ENCODE measurements at regions not wholly inside any gene's neighbourhood (a gene's known extent, or its start where the extent isn't known, plus 50 kb on each side); places are given as distances from the start of the nearest gene placed in this dataset.

DNA sequence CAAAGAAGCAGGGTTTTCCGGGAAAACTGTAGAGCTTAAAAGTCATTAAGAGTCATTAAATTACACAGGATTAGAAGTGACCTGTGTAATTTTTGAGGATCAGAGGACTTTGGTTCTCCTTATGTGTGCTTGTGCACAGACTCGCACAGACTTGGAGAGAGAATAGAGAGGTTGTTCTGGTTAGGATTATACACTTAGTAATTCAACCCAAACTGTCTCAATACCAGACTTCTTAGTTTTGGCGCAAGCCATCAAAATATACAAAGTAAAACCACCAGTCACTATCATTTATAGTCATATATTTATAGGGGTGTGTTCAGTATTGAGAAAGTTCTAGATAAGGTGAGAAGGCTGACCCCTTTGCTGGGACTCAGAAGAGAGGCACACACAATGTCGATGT lies 112.3 kb downstream of the HLX start:
- no peak overlapping the region for H2AK5ac ChIP-seq (ENCODE audit: low read length)
- H3K4me3 ChIP-seq (ENCODE audit: low read depth, low read length) = no peak overlapping the region
- H3K9ac ChIP-seq (ENCODE audit: low read length) = no peak overlapping the region
- no peaks in the 10 kb centered on the region for H3K9me3 ChIP-seq (ENCODE audit: insufficient read depth, low read depth, low read length)
- no peak overlapping the region for H2AFZ ChIP-seq (ENCODE audit: insufficient read depth, low read length, poor library complexity)
- no peak overlapping the region for H2BK120ac ChIP-seq (ENCODE audit: insufficient read depth, low read length, poor library complexity)
- H3K18ac ChIP-seq (ENCODE audit: low read length) = no peak overlapping the region
- H2BK12ac ChIP-seq (ENCODE audit: low read length) = no peak overlapping the region
- no peaks in the 10 kb centered on the region for H3K27me3 ChIP-seq (ENCODE audit: insufficient read depth, low read length)
- no peak overlapping the region for H2BK5ac ChIP-seq (ENCODE audit: low read depth, low read length, poor library complexity)
- H3K4me2 ChIP-seq (ENCODE audit: low read length) = no peak overlapping the region
- no peaks in the 10 kb centered on the region for H3K79me2 ChIP-seq (ENCODE audit: control insufficient read depth, insufficient read depth, low read length, poor library complexity)
- H3K14ac ChIP-seq (ENCODE audit: low read length) = no peak overlapping the region
- no peaks in the 10 kb centered on the region for H3K4me1 ChIP-seq (ENCODE audit: control insufficient read depth in 1 of 2, insufficient read depth in 2 of 2, low read length in 2 of 2)
- no peak overlapping the region for H3K27ac ChIP-seq (ENCODE audit: low read depth, low read length)
- H4K8ac ChIP-seq (ENCODE audit: low read depth, low read length) = no peak overlapping the region
- H4K91ac ChIP-seq (ENCODE audit: low read depth, low read length) = no peak overlapping the region
- WGBS (ENCODE audit: extremely low coverage, insufficient coverage, insufficient read length) = no CpG with 5 or more reads among the region's 4 CpGs
- H4K12ac ChIP-seq (ENCODE audit: low read depth, low read length) = no peak overlapping the region
- no peaks in the 10 kb centered on the region for H3K36me3 ChIP-seq (ENCODE audit: control insufficient read depth in 1 of 2, insufficient read depth in 2 of 2, low read length in 2 of 2)
- H3K4ac ChIP-seq (ENCODE audit: low read depth, low read length) = no peak overlapping the region
- H3K23ac ChIP-seq (ENCODE audit: low read length) = no peak overlapping the region
- DNase-seq = no peak
- no peaks in the 10 kb centered on the region for H3K79me1 ChIP-seq (ENCODE audit: low read length)

- no peak overlapping the region for H4K12ac ChIP-seq (ENCODE audit: low read depth, low read length)
- no peak overlapping the region for H2BK5ac ChIP-seq (ENCODE audit: low read depth, low read length, poor library complexity)
- no peak overlapping the region for H3K9ac ChIP-seq (ENCODE audit: low read length)
- H3K4me2 ChIP-seq (ENCODE audit: low read length) = no peak overlapping the region
- no peaks in the 10 kb centered on the region for H3K79me1 ChIP-seq (ENCODE audit: low read length)
- no peak overlapping the region for H2BK12ac ChIP-seq (ENCODE audit: low read length)
- H3K79me2 ChIP-seq (ENCODE audit: control insufficient read depth, insufficient read depth, low read length, poor library complexity) = no peaks in the 10 kb centered on the region
- no peak for DNase-seq
- H3K9me3 ChIP-seq (ENCODE audit: insufficient read depth, low read depth, low read length) = no peaks in the 10 kb centered on the region
- H3K23ac ChIP-seq (ENCODE audit: low read length) = no peak overlapping the region
- H4K8ac ChIP-seq (ENCODE audit: low read depth, low read length) = no peak overlapping the region
- no peak overlapping the region for H3K4me3 ChIP-seq (ENCODE audit: low read depth, low read length)
- H3K4ac ChIP-seq (ENCODE audit: low read depth, low read length) = no peak overlapping the region
- no peaks in the 10 kb centered on the region for H3K36me3 ChIP-seq (ENCODE audit: control insufficient read depth in 1 of 2, insufficient read depth in 2 of 2, low read length in 2 of 2)
- no peak overlapping the region for H2AK5ac ChIP-seq (ENCODE audit: low read length)
- no peak overlapping the region for H3K18ac ChIP-seq (ENCODE audit: low read length)
- no peaks in the 10 kb centered on the region for H3K4me1 ChIP-seq (ENCODE audit: control insufficient read depth in 1 of 2, insufficient read depth in 2 of 2, low read length in 2 of 2)
- no CpG with 5 or more reads among the region's 13 CpGs for WGBS (ENCODE audit: extremely low coverage, insufficient coverage, insufficient read length)
- no peak overlapping the region for H3K27ac ChIP-seq (ENCODE audit: low read depth, low read length)
- H3K27me3 ChIP-seq (ENCODE audit: insufficient read depth, low read length) = no peaks in the 10 kb centered on the region
- H2BK120ac ChIP-seq (ENCODE audit: insufficient read depth, low read length, poor library complexity) = no peak overlapping the region
- H4K91ac ChIP-seq (ENCODE audit: low read depth, low read length) = no peak overlapping the region
- no peak overlapping the region for H2AFZ ChIP-seq (ENCODE audit: insufficient read depth, low read length, poor library complexity)
- H3K14ac ChIP-seq (ENCODE audit: low read length) = no peak overlapping the region
These were observed 112.9 kb downstream of the HLX start for GRCh38 chr1:220991959-220992704.

DNA sequence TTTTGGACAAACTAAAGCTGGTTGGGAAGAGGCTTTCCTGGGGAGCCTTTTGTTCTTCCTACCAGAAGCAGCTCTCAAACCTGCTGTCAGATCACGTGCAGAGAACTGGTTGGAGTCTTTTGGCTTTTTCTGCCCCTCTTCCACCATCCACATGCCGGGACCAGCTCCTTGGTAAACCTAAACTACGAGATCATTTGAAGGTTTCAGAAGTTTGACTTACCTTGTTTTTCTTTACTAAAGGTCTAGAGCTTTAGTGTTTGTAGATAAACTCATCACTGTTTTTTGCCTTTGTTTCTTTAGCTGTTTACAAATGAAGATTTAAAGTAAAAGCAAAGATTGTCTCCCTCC lies 113.4 kb downstream of the HLX start:
- no peak overlapping the region for H2BK12ac ChIP-seq (ENCODE audit: low read length)
- no peaks in the 10 kb centered on the region for H3K36me3 ChIP-seq (ENCODE audit: control insufficient read depth in 1 of 2, insufficient read depth in 2 of 2, low read length in 2 of 2)
- no CpG with 5 or more reads among the region's 3 CpGs for WGBS (ENCODE audit: extremely low coverage, insufficient coverage, insufficient read length)
- H2BK5ac ChIP-seq (ENCODE audit: low read depth, low read length, poor library complexity) = no peak overlapping the region
- no peak overlapping the region for H2AFZ ChIP-seq (ENCODE audit: insufficient read depth, low read length, poor library complexity)
- no peak overlapping the region for H3K14ac ChIP-seq (ENCODE audit: low read length)
- no peak overlapping the region for H4K8ac ChIP-seq (ENCODE audit: low read depth, low read length)
- DNase-seq = no peak
- no peak overlapping the region for H3K4ac ChIP-seq (ENCODE audit: low read depth, low read length)
- no peak overlapping the region for H3K9ac ChIP-seq (ENCODE audit: low read length)
- no peaks in the 10 kb centered on the region for H3K27me3 ChIP-seq (ENCODE audit: insufficient read depth, low read length)
- no peak overlapping the region for H3K23ac ChIP-seq (ENCODE audit: low read length)
- no peak overlapping the region for H3K4me3 ChIP-seq (ENCODE audit: low read depth, low read length)
- no peak overlapping the region for H4K91ac ChIP-seq (ENCODE audit: low read depth, low read length)
- H3K4me2 ChIP-seq (ENCODE audit: low read length) = no peak overlapping the region
- H3K27ac ChIP-seq (ENCODE audit: low read depth, low read length) = no peak overlapping the region
- no peak overlapping the region for H3K18ac ChIP-seq (ENCODE audit: low read length)
- H2BK120ac ChIP-seq (ENCODE audit: insufficient read depth, low read length, poor library complexity) = no peak overlapping the region
- no peak overlapping the region for H4K12ac ChIP-seq (ENCODE audit: low read depth, low read length)
- H3K4me1 ChIP-seq (ENCODE audit: control insufficient read depth in 1 of 2, insufficient read depth in 2 of 2, low read length in 2 of 2) = no peaks in the 10 kb centered on the region
- H3K79me1 ChIP-seq (ENCODE audit: low read length) = no peaks in the 10 kb centered on the region
- H3K79me2 ChIP-seq (ENCODE audit: control insufficient read depth, insufficient read depth, low read length, poor library complexity) = no peaks in the 10 kb centered on the region
- H3K9me3 ChIP-seq (ENCODE audit: insufficient read depth, low read depth, low read length) = no peaks in the 10 kb centered on the region
- H2AK5ac ChIP-seq (ENCODE audit: low read length) = no peak overlapping the region

DNA sequence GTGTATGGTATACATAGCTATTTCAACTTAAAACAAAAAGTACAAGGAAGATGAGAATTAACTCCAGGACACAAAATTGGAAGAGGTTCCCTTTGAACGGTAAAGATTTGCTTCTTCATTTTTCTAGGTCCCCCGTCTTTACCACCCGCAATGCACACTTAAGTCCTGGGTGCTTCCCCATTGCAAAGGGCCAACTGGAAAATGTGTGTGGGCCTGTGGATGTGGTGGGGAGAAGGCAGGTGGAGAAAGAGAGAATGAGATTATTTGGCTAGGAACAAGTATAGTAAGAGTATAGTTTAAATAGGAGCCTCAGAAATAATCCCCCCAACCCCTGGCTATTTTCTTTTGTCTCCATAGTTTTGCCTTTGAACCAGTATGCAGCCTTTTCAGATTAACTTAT lies 115.4 kb downstream of the HLX start:
- no peak overlapping the region for H3K4me2 ChIP-seq (ENCODE audit: low read length)

More for the DNA sequence above, 115.4 kb downstream of the HLX start:
- H4K91ac ChIP-seq (ENCODE audit: low read depth, low read length) = no peak overlapping the region
- no peaks in the 10 kb centered on the region for H3K79me1 ChIP-seq (ENCODE audit: low read length)
- H3K23ac ChIP-seq (ENCODE audit: low read length) = no peak overlapping the region
- H3K4me1 ChIP-seq (ENCODE audit: control insufficient read depth in 1 of 2, insufficient read depth in 2 of 2, low read length in 2 of 2) = no peaks in the 10 kb centered on the region
- no peak overlapping the region for H3K4ac ChIP-seq (ENCODE audit: low read depth, low read length)
- H3K4me3 ChIP-seq (ENCODE audit: low read depth, low read length) = no peak overlapping the region
- no peak overlapping the region for H2AFZ ChIP-seq (ENCODE audit: insufficient read depth, low read length, poor library complexity)
- no peak overlapping the region for H4K8ac ChIP-seq (ENCODE audit: low read depth, low read length)
- no peak overlapping the region for H3K27ac ChIP-seq (ENCODE audit: low read depth, low read length)
- H2AK5ac ChIP-seq (ENCODE audit: low read length) = no peak overlapping the region
- H2BK5ac ChIP-seq (ENCODE audit: low read depth, low read length, poor library complexity) = no peak overlapping the region
- no peak overlapping the region for H3K9ac ChIP-seq (ENCODE audit: low read length)
- H2BK12ac ChIP-seq (ENCODE audit: low read length) = no peak overlapping the region
- no peaks in the 10 kb centered on the region for H3K27me3 ChIP-seq (ENCODE audit: insufficient read depth, low read length)
- no peak overlapping the region for H3K18ac ChIP-seq (ENCODE audit: low read length)
- H3K9me3 ChIP-seq (ENCODE audit: insufficient read depth, low read depth, low read length) = no peaks in the 10 kb centered on the region
- DNase-seq = no peak
- no peaks in the 10 kb centered on the region for H3K36me3 ChIP-seq (ENCODE audit: control insufficient read depth in 1 of 2, insufficient read depth in 2 of 2, low read length in 2 of 2)
- H4K12ac ChIP-seq (ENCODE audit: low read depth, low read length) = no peak overlapping the region
- no peak overlapping the region for H2BK120ac ChIP-seq (ENCODE audit: insufficient read depth, low read length, poor library complexity)
- H3K79me2 ChIP-seq (ENCODE audit: control insufficient read depth, insufficient read depth, low read length, poor library complexity) = no peaks in the 10 kb centered on the region
- WGBS (ENCODE audit: extremely low coverage, insufficient coverage, insufficient read length) = no CpG with 5 or more reads among the region's 3 CpGs
- H3K14ac ChIP-seq (ENCODE audit: low read length) = no peak overlapping the region

All from trophoblast cell (in vitro differentiated cells and primary cell).